Fibroblast of lung (primary cell): ENCODE measurements at regions not wholly inside any gene's neighbourhood (a gene's known extent, or its start where the extent isn't known, plus 50 kb on each side); places are given as distances from the start of the nearest gene placed in this dataset.
A peak's percentile ranks its signal among the peaks of the same experiment; 100 is the strongest.

ENCODE experiments used
- DNase-seq, 2 donors: peaks; one replicate each; pipeline versions ENCODE4 v3.0.0 to v3.0.0-alpha.2; 2010; ENCODE audit warnings: low read depth in 2 of 2
- H2AFZ ChIP-seq: 2 replicates; pipeline ENCODE4 v1.5.1; 2012; ENCODE audit warnings: low read length, control low read depth, inconsistent platforms
- H3K27ac ChIP-seq: 2 replicates; pipeline ENCODE4 v1.5.1; 2011; ENCODE audit warnings: low read length, control low read depth; ENCODE audit not compliant: insufficient read depth
- H3K27me3 ChIP-seq: 2 replicates; pipeline ENCODE4 v1.5.1; 2011; ENCODE audit warnings: mild to moderate bottlenecking, low read length; ENCODE audit not compliant: control insufficient read depth, insufficient read depth
- H3K36me3 ChIP-seq: 2 replicates; pipeline ENCODE4 v1.5.1; 2011; ENCODE audit warnings: low read length; ENCODE audit not compliant: control insufficient read depth, insufficient read depth
- H3K4me1 ChIP-seq: 2 replicates; pipeline ENCODE4 v1.5.1; 2011; ENCODE audit warnings: low read length; ENCODE audit not compliant: control insufficient read depth, insufficient read depth; ENCODE audit errors: extremely low read depth
- H3K4me2 ChIP-seq: 2 replicates; pipeline ENCODE4 v1.5.1; 2011; ENCODE audit warnings: low read length, control low read depth; ENCODE audit not compliant: insufficient read depth; ENCODE audit errors: extremely low read depth
- H3K4me3 ChIP-seq, 4 experiments: fragments of 200-600 bp in 1 of 4; sonication (generic) in 1 of 4; replicated peaks in 1 of 4; 2 replicates each; pipeline ENCODE4 v1.5.1; 2011 to 2016; ENCODE audit warnings: low read length in 4 of 4, low read depth in 3 of 4, mild to moderate bottlenecking in 3 of 4, control low read depth in 2 of 4, inconsistent platforms in 1 of 4, mixed read lengths in 1 of 4; ENCODE audit not compliant: insufficient read depth in 1 of 4; ENCODE audit errors: control extremely low read depth in 1 of 4
- H3K79me2 ChIP-seq: 2 replicates; pipeline ENCODE4 v1.5.1; 2012; ENCODE audit warnings: mild to moderate bottlenecking, low read length, inconsistent platforms; ENCODE audit not compliant: control insufficient read depth, insufficient read depth
- H3K9ac ChIP-seq: 2 replicates; pipeline ENCODE4 v1.5.1; 2011; ENCODE audit warnings: mild to moderate bottlenecking, low read length, control low read depth; ENCODE audit not compliant: insufficient read depth
- H3K9me3 ChIP-seq: 2 replicates; pipeline ENCODE4 v1.5.1; 2012; ENCODE audit warnings: low read depth, low read length; ENCODE audit not compliant: control insufficient read depth, insufficient read depth
- H4K20me1 ChIP-seq: 2 replicates; pipeline ENCODE4 v1.5.1; 2011; ENCODE audit warnings: low read length; ENCODE audit not compliant: control insufficient read depth, insufficient read depth; ENCODE audit errors: extremely low read depth
- CTCF ChIP-seq, 2 donors: IDR thresholded peaks in 1 of 2; conservative IDR thresholded peaks in 1 of 2; 1 replicate in 1 of 2; 2 replicates in 1 of 2; pipeline ENCODE4 v1.5.1; 2011 to 2012; ENCODE audit warnings: low read length in 2 of 2, control low read depth in 1 of 2, inconsistent platforms in 1 of 2, low read depth in 1 of 2, mild to moderate bottlenecking in 1 of 2
- EZH2 ChIP-seq: IDR thresholded peaks from 2 replicates; pipeline ENCODE4 v1.5.1; 2012; ENCODE audit warnings: low read length, control low read depth, mild to moderate bottlenecking; ENCODE audit errors: missing control alignments

GRCh38 chr5:38757451-38758245 lies 88.2 kb upstream of the OSMR start:
- Histone ChIP-seq H3K9ac (no peak overlapping the region), H3K4me1 (peaks cover 18% of the 10 kb centered on the region), H3K79me2 (no peaks in the 10 kb centered on the region), H3K36me3 (no peaks in the 10 kb centered on the region), H3K9me3 (no peaks in the 10 kb centered on the region), H3K27ac (no peak overlapping the region), H3K4me3 (no peak overlapping the region), H2AFZ (no peak overlapping the region), H3K4me2 (no peak overlapping the region), H3K27me3 (no peaks in the 10 kb centered on the region), H4K20me1 (no peaks in the 10 kb centered on the region)
- TF ChIP-seq EZH2, result no peak
- no peak for TF ChIP-seq CTCF (conservative IDR thresholded peaks at IDR 0.05 in 1 of 2, IDR thresholded peaks at IDR 0.05 in 1 of 2; ENCODE audit: low read depth in 1 of 2, low read length in 2 of 2)
- DNase-seq, result peak in 1 of 2 donors; percentile 81

GRCh38 chr5:38758774-38759600 lies 86.8 kb upstream of the OSMR start:
- Histone ChIP-seq H3K4me2 (peak overlapping the region; percentile 63), H3K27me3 (no peaks in the 10 kb centered on the region), H3K9ac (no peak overlapping the region), H4K20me1 (no peaks in the 10 kb centered on the region), H3K27ac (no peak overlapping the region), H3K9me3 (no peaks in the 10 kb centered on the region), H2AFZ (peak overlapping the region; percentile 39), H3K79me2 (no peaks in the 10 kb centered on the region), H3K4me1 (peaks cover 18% of the 10 kb centered on the region), H3K36me3 (no peaks in the 10 kb centered on the region), H3K4me3 (no peak overlapping the region)
- peak in 1 of 2 donors; percentile 37 for DNase-seq
- TF ChIP-seq CTCF (conservative IDR thresholded peaks at IDR 0.05 in 1 of 2, IDR thresholded peaks at IDR 0.05 in 1 of 2; ENCODE audit: low read depth in 1 of 2, low read length in 2 of 2) (no peak), EZH2 (no peak)

- no peaks in the 10 kb centered on the region for H3K79me2 ChIP-seq
- H3K36me3 ChIP-seq, result no peaks in the 10 kb centered on the region
- H3K27me3 ChIP-seq, result no peaks in the 10 kb centered on the region
- no peak overlapping the region for H3K4me3 ChIP-seq
- no peaks in the 10 kb centered on the region for H3K4me1 ChIP-seq
- no peak overlapping the region for H3K9ac ChIP-seq
- peak overlapping the region; percentile 2 for H3K4me2 ChIP-seq
- no peaks in the 10 kb centered on the region for H4K20me1 ChIP-seq
- peaks cover 2% of the 10 kb centered on the region for H3K9me3 ChIP-seq
- no peak for TF ChIP-seq EZH2
- TF ChIP-seq CTCF (conservative IDR thresholded peaks at IDR 0.05 in 1 of 2, IDR thresholded peaks at IDR 0.05 in 1 of 2; ENCODE audit: low read depth in 1 of 2, low read length in 2 of 2), result no peak
- H3K27ac ChIP-seq, result peak overlapping the region; percentile 34
- no peak overlapping the region for H2AFZ ChIP-seq
- DNase-seq, result peak in 1 of 2 donors; percentile 91
Observed at GRCh38 chr5:38764937-38765391, 80.8 kb upstream of the OSMR start.
